Inflammatory macrophage treated with lipopolysaccharide for 1 hour (primary cell): ENCODE measurements at regions not wholly inside any gene's neighbourhood (a gene's known extent, or its start where the extent isn't known, plus 50 kb on each side); places are given as distances from the start of the nearest gene placed in this dataset.
"Not testable (repeated sequence)": the region's sequence is repeated elsewhere in the genome, so short reads cannot be mapped to it uniquely, and the experiment has no call there.

Experiments
- DNase-seq, 2 donors: peaks; one replicate each; pipeline ENCODE4 v3.0.0-alpha.2; 2020 to 2022

DNA sequence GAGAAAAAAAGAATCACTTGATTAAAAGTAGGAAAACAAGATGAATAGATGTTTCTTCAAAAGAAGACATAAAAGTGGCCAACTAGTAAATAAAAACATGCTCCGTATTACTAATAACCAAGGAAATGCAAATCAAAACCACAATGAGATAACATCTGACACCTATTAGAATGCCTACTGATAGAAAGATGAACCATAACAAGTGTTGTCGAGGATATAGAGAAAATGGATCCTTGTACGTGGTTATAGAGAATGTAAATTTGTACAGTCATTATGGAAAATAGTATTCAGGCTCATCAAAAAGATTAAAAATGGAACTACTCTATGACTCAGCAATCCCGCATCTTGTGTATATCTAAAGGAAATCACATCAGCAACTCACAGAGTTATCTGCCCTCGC lies 415.8 kb upstream of the SLITRK5 start:
- DNase-seq = no peak

DNA sequence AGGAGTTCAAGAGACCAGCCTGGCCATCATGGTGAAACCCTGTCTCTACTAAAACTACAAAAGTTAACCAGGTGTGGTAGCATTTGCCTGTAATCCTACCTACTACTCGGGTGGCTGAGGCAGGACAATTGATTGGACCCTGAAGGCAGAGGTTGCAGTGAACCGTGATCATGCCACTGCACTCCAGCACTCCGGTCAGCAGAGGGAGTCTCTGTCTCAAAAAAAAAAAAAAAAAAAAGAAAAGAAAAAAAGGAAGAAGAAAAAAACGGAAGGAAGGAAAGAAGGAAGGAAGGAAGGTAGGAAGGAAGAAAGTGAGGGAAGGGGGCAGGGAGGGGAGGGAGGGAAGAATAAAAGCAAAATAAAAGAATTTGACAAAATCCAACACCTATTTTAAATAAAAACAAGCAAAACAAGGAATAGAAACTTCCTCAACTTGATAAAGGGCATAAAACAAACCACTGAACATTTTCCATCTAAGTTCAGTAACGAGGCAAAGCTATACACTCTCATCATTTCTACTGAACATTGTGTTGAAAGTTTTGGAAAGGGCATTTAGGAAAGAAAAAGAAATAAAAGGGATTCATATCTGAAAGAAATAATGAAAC lies 411.6 kb upstream of the SLITRK5 start:
- DNase-seq = no peak

DNA sequence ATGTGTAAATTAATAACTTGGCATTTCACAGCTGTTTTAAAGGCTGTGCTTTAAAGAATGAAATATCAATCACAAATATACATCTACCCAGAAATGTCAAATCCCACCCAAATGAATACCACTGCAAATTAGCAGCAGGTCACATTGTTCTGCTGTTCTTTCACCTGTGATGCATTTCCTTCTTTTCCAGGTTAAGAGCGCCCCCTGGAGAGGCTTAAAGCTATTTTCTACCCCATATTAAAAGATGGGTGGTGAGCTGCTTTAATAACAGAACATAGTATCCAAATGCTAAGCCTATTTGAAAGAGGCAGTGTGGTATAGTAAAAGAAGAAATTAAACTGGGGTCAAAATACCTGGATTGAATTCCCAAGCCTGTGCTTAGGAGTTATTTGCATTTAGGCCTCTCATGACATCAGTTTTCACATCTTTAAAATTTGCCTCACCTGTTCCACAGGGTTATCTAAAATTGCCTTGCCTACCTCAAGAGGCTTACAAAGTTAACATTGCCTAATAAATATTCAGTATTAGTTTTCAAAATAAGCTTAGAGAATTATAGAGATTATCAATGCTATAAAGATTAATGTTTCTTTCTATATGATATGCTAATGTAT lies 396.9 kb upstream of the SLITRK5 start:
- peak; percentile 12 to 36 for DNase-seq

- DNase-seq = no peak
These were observed 391.0 kb upstream of the SLITRK5 start for GRCh38 chr13:87280139-87280538.

DNA sequence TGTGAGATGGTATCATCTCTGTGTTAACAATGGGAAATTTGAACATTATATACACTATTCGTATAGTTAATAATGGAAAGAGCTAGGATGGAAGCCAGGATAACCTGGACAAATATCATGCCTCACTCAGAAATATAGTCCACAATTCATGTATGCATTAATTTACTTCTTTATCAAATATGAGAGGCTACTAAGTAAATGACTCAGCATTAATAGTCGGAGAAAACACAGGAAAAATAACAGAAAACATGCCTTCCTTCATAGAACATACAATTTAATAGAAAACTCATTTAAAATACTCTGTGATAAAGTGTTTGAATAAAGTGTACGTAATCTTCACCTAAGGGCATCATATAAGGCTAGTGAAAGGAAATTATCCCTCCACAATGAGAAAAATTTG lies 383.4 kb upstream of the SLITRK5 start:
- no peak for DNase-seq

GRCh38 chr13:87295636-87296035 lies 375.5 kb upstream of the SLITRK5 start:
- no peak for DNase-seq

- DNase-seq = no peak
These were observed 369.1 kb upstream of the SLITRK5 start for GRCh38 chr13:87302034-87302433.

- DNase-seq = no peak
These were observed 368.2 kb upstream of the SLITRK5 start for GRCh38 chr13:87302931-87303330.

- DNase-seq = no peak
These were observed 360.0 kb upstream of the SLITRK5 start for GRCh38 chr13:87311165-87311564.

DNA sequence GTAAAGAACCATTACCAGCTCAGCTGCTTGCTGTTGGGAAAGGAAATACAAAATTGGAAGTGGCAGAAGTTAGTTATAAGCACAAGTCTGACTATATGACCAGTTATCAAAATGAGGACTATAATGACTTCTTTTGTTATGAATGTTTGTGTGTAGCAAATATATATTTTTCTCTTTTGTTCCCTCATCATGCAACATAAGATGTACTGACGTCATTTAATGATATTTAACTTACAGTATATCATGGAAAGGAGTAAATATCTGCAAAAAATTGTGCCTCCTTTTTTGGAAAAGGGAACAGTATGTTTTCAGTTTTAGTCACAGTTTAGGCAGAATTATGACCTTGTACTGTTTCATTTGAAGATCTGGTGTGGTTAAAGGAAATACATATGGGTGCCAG lies 356.3 kb upstream of the SLITRK5 start:
- DNase-seq = no peak

- no peak for DNase-seq
These were observed 348.8 kb upstream of the SLITRK5 start for GRCh38 chr13:87322386-87322785.

GRCh38 chr13:87324558-87324957 lies 346.6 kb upstream of the SLITRK5 start:
- DNase-seq = no peak

GRCh38 chr13:87331178-87331577 lies 340.0 kb upstream of the SLITRK5 start:
- no peak for DNase-seq

DNA sequence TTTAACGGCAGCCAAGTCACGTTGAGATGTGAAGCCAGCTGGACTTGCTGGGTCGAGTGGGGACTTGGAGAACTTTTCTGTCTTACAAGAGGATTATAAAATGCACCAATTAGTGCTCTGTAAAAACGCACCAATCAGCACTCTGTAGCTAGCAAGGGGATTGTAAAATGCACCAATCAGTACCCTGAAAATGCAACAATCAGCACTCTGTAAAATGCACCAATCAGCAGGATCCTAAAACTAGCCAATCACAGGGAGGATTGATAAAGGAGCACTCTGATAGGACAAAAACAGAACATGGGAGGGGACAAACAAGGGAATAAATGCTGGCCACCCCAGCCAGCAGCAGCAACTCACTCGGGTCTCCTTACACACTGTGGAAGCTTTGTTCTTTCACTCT lies 337.6 kb upstream of the SLITRK5 start:
- DNase-seq = no peak

GRCh38 chr13:87334176-87334575 lies 337.0 kb upstream of the SLITRK5 start:
- DNase-seq = no peak

- not testable (repeated sequence) for DNase-seq
These were observed 334.8 kb upstream of the SLITRK5 start for GRCh38 chr13:87336346-87336889.

DNA sequence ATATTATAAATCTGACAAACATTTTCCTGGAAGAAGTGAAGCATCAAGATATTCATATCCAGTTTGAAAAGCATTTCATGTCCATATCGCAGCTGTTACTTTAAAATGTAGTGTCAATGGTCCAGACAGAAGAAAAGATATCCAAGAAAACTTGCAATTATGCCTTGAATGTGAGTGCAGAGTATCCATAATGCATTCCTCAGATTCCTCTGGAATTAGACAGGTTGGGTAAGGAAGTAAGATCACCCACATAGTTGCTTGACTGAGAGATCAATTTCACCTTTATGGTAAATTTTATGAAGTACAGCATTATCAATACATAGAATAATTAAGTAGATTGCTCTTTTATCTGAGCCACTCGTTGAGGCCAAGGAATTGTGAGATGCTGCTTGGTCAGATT lies 327.0 kb upstream of the SLITRK5 start:
- DNase-seq = no peak

DNA sequence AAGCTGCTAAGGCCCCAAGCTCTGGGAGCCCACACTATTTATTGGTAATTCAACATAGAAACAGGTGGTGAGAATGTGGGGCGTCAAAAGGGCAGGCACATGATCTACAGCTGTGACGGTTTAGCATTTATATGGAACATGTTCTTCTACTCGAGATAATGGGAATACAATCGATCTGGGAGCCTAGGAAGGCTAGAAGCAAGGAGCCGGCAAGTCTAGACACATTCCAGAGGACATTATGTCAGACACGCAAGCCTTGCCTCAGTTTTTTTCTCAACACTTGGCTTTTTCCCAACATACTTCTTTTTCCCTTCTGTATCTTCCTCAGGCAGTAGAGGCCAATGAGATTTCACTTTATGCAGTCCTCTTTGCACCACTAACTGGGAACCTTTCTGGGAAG lies 315.7 kb upstream of the SLITRK5 start:
- DNase-seq = no peak

DNA sequence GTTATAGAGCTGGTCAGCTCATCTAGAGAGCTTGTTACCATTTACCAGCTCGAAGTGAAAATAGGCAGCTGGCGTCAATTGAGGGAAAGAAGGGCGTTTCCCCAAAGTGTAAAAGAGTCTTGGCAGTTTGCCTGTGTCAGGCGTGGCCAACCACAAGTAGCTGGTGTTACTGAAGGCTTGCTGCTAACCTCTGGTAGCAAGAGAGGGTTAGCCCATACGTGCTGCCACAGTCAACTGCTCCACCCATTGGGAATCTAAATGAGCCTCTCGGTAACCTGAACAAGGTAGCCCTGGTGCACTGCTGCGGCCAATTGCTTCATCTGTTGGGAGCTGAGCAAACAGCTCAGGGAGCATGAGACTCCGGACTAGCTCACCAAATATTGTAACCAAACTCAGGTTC lies 314.9 kb upstream of the SLITRK5 start:
- no peak for DNase-seq

DNA sequence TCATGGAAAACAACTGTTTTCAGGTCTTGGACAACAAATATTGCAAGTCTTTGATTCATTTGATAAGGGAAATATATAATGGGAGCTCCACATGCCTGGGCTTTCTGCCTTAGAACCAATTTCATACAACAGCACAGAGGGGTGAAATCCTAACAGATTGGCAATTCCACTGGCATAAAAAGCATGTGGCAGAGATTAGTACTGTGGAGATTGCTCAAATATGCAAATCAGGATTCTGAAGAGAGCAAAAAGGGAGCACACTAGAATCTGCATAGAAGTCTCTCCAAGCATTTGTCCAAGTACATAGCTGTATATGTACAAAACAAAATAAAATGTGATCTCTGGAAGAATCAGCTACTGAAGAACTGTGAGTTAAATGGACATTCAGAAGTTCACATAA lies 312.9 kb upstream of the SLITRK5 start:
- DNase-seq = no peak

- DNase-seq = no peak
These were observed 310.0 kb upstream of the SLITRK5 start for GRCh38 chr13:87361216-87361615.

DNA sequence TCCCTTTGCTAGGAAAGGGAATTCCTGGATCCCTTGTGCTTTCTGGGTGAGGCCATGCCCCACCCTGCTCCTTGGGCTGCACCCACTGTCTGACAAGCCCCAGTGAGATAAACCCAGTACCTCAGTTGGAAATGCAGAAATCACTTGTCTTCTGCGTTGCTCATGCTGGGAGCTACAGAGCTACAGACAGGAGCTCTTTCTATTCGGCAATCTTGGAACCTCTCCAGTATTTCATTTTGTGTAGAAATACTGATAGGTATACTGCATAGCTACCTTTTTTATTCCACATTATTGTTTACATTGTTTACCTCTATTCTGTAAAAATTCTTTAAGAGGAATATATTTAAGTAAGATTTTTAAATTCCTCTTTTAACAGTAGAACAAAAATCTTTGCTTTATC lies 302.5 kb upstream of the SLITRK5 start:
- no peak for DNase-seq

GRCh38 chr13:87376081-87376480 lies 295.1 kb upstream of the SLITRK5 start:
- DNase-seq = no peak

GRCh38 chr13:87384099-87384498 lies 287.1 kb upstream of the SLITRK5 start:
- DNase-seq = no peak

DNA sequence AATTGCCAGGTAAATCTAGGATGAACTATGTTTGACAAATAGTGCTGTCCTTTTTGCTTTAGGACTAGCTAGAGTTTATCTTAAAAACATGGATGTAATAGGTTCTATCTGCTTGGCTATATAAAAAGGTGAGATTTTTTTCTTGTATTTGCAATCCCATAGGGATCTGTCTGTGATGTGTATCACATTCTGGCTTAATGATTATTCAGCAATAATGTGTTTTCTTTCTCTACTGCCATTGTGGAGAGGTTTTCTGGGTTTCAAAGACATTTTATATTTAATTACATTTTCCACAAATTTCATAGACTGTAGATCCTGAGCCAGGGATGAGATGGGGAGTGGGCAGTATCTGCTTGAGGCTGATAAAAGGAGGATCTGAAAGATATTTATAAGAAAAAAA lies 277.8 kb upstream of the SLITRK5 start:
- DNase-seq = no peak
